Esophagus squamous epithelium (tissue), 4 donors: ENCODE measurements at regions not wholly inside any gene's neighbourhood (a gene's known extent, or its start where the extent isn't known, plus 50 kb on each side); places are given as distances from the start of the nearest gene placed in this dataset.

Experiments
- CTCF ChIP-seq, 6 experiments: fragments of 450-650 bp in 4 of 6; fragments of 200-600 bp in 2 of 6; sonication (generic) in 2 of 6; IDR thresholded peaks; one replicate each; pipeline ENCODE4 v1.5.1; 2016 to 2019; ENCODE audit warnings: antibody characterized with exemption in 6 of 6, mild to moderate bottlenecking in 4 of 6, moderate library complexity in 4 of 6
- POLR2A ChIP-seq, 4 donors: fragments of 450-650 bp; IDR thresholded peaks; one replicate each; pipeline ENCODE4 v1.6.1; 2017; ENCODE audit warnings: antibody characterized with exemption in 4 of 4, mild to moderate bottlenecking in 4 of 4, moderate library complexity in 3 of 4

GRCh38 chr6:137630666-137631065 lies 136.5 kb upstream of the OLIG3 start:
- no peak for TF ChIP-seq CTCF (IDR thresholded peaks at IDR 0.05)
- TF ChIP-seq POLR2A (IDR thresholded peaks at IDR 0.05): no peak
